HCT116 (cell line): ENCODE measurements at regions not wholly inside any gene's neighbourhood (a gene's known extent, or its start where the extent isn't known, plus 50 kb on each side); places are given as distances from the start of the nearest gene placed in this dataset.

Experiments used
- ATAC-seq: fragments of 200-7000 bp; cut with Tn5 transposase; 2 replicates; pipeline ENCODE4 v1.9.1; 2020; ENCODE audit warnings: mild to moderate bottlenecking, moderate library complexity
- BruUV-seq: library from RNA; stranded (reverse); fragments of 400-500 nt; replicated peaks from 2 replicates; lab custom pipeline; 2021; lab: Mats Ljungman, UMichigan
- CTCF ChIA-PET: fragments of 300-600 bp; sonication (Branson Sonifier 250); formaldehyde crosslinking; loops from one replicate; lab custom pipeline; 2021; ENCODE audit warnings: antibody characterized with exemption; lab: Charles Lee
- POLR2A ChIA-PET: fragments of 300-600, 350-600 bp; sonication (Branson Sonifier 250); formaldehyde crosslinking; loops from one replicate; lab custom pipeline; 2021; ENCODE audit warnings: antibody characterized with exemption; lab: Charles Lee
- RAD21 ChIA-PET, 2 experiments: fragments of 300-600 bp; sonication (Branson Sonifier 250); formaldehyde crosslinking; loops; one replicate each; lab custom pipeline; 2023; ENCODE audit warnings: low total read pairs in 2 of 2; ENCODE audit not compliant: uncharacterized antibody in 2 of 2, unreplicated experiment in 2 of 2, low non-redundant PET in 1 of 2; lab: Charles Lee
- DNase-seq: peaks from one replicate; pipeline ENCODE4 v3.0.0-alpha.2; 2010; ENCODE audit warnings: low read depth, low spot score
- H2AFZ ChIP-seq: fragments of 200-600 bp; shearing (Covaris generic), sonication (generic); 2 replicates; pipeline ENCODE4 v1.6.1; 2017; ENCODE audit warnings: low read depth, mixed run types, mixed read lengths, antibody characterized with exemption, low read length; ENCODE audit not compliant: poor library complexity, severe bottlenecking
- H3K27ac ChIP-seq: 2 replicates; pipeline ENCODE4 v1.5.1; 2012; ENCODE audit warnings: low read depth, low read length
- H3K27me3 ChIP-seq: fragments of 200-600 bp; sonication (generic); 2 replicates; pipeline ENCODE4 v1.6.1; 2016; ENCODE audit warnings: mixed run types, low read length, mixed read lengths; ENCODE audit not compliant: insufficient read depth
- H3K36me3 ChIP-seq, 2 experiments: fragments of 200-500 bp in 1 of 2; fragments of 200-600 bp in 1 of 2; sonication (Bioruptor generic) in 1 of 2; sonication (generic) in 1 of 2; 2 replicates each; pipeline versions ENCODE4 v1.5.1 to v1.6.1; 2014 to 2016; ENCODE audit warnings: low read length in 2 of 2, inconsistent platforms in 1 of 2, mixed read lengths in 1 of 2, mixed run types in 1 of 2; ENCODE audit not compliant: insufficient read depth in 2 of 2, control insufficient read depth in 1 of 2
- H3K4me1 ChIP-seq, 2 experiments: fragments of 200-600 bp in 1 of 2; sonication (generic) in 1 of 2; 2 replicates each; pipeline versions ENCODE4 v1.5.1 to v1.6.1; 2012 to 2017; ENCODE audit warnings: low read length in 2 of 2, inconsistent platforms in 1 of 2, mild to moderate bottlenecking in 1 of 2, mixed read lengths in 1 of 2, mixed run types in 1 of 2, moderate library complexity in 1 of 2; ENCODE audit not compliant: insufficient read depth in 2 of 2, control insufficient read depth in 1 of 2
- H3K4me2 ChIP-seq: fragments of 200-600 bp; sonication (generic); 2 replicates; pipeline ENCODE4 v1.6.1; 2017; ENCODE audit warnings: mixed run types, low read length, mixed read lengths
- H3K4me3 ChIP-seq, 2 experiments: fragments of 200-600 bp in 1 of 2; sonication (generic) in 1 of 2; replicated peaks in 1 of 2; 2 replicates each; pipeline ENCODE4 v1.5.1; 2011 to 2016; ENCODE audit warnings: low read length in 2 of 2, control low read depth in 1 of 2, low read depth in 1 of 2, mild to moderate bottlenecking in 1 of 2, mixed read lengths in 1 of 2, mixed run types in 1 of 2
- H3K79me2 ChIP-seq: fragments of 200-600 bp; sonication (generic); 2 replicates; pipeline ENCODE4 v1.6.1; 2017; ENCODE audit warnings: mild to moderate bottlenecking, mixed run types, low read length, moderate library complexity, mixed read lengths; ENCODE audit not compliant: insufficient read depth
- H3K9ac ChIP-seq: fragments of 200-600 bp; sonication (generic); 2 replicates; pipeline ENCODE4 v1.6.1; 2016; ENCODE audit warnings: low read length, mixed read lengths
- H3K9me2 ChIP-seq: fragments of 200-600 bp; sonication (generic), shearing (Covaris generic); 2 replicates; pipeline ENCODE4 v1.6.1; 2017; ENCODE audit warnings: mixed run types, mild to moderate bottlenecking, moderate library complexity; ENCODE audit not compliant: insufficient read depth
- H3K9me3 ChIP-seq, 2 experiments: fragments of 200-500 bp in 1 of 2; fragments of 200-600 bp in 1 of 2; sonication (Bioruptor generic) in 1 of 2; sonication (generic) in 1 of 2; 2 replicates each; pipeline ENCODE4 v1.6.1; 2014 to 2017; ENCODE audit warnings: low read length in 2 of 2, mixed read lengths in 2 of 2, inconsistent platforms in 1 of 2, low read depth in 1 of 2, mild to moderate bottlenecking in 1 of 2, mixed run types in 1 of 2, moderate library complexity in 1 of 2; ENCODE audit not compliant: control insufficient read depth in 1 of 2, insufficient read depth in 1 of 2
- H4K20me1 ChIP-seq: fragments of 200-600 bp; sonication (generic), shearing (Covaris generic); 2 replicates; pipeline ENCODE4 v1.6.1; 2017; ENCODE audit warnings: mixed run types, mild to moderate bottlenecking, moderate library complexity; ENCODE audit not compliant: insufficient read depth
- ATF3 ChIP-seq: IDR thresholded peaks from 2 replicates; pipeline ENCODE4 v1.6.1; 2012
- CBX3 ChIP-seq: IDR thresholded peaks from 2 replicates; pipeline ENCODE4 v1.6.1; 2012; ENCODE audit warnings: low read depth
- CEBPB ChIP-seq: IDR thresholded peaks from 2 replicates; pipeline ENCODE4 v1.6.1; 2012; ENCODE audit warnings: low read depth
- CTCF ChIP-seq, 3 experiments: fragments of 200-600 bp in 1 of 3; sonication (generic) in 1 of 3; IDR thresholded peaks in 2 of 3; conservative IDR thresholded peaks in 1 of 3; 2 replicates each; pipeline ENCODE4 v1.5.1; 2012 to 2017; ENCODE audit warnings: low read depth in 2 of 3, low read length in 2 of 3, antibody characterized with exemption in 1 of 3, borderline replicate concordance in 1 of 3, control low read depth in 1 of 3, mild to moderate bottlenecking in 1 of 3, mixed read lengths in 1 of 3, mixed run types in 1 of 3, moderate library complexity in 1 of 3; ENCODE audit not compliant: insufficient read depth in 1 of 3
- EGR1 ChIP-seq: IDR thresholded peaks from 2 replicates; pipeline ENCODE4 v1.6.1; 2012; ENCODE audit warnings: low read depth
- EZH2 ChIP-seq: fragments of 200-600 bp; sonication (generic); IDR thresholded peaks from 2 replicates; pipeline ENCODE4 v1.6.1; 2017; ENCODE audit warnings: antibody characterized with exemption, mixed run types
- EZH2phosphoT487 ChIP-seq: fragments of 200-600 bp; IDR thresholded peaks from 2 replicates; pipeline ENCODE4 v1.6.1; 2018; ENCODE audit warnings: antibody characterized with exemption, borderline replicate concordance
- FOSL1 ChIP-seq: IDR thresholded peaks from 2 replicates; pipeline ENCODE4 v1.6.1; 2012; ENCODE audit warnings: low read depth
- JUND ChIP-seq: IDR thresholded peaks from 2 replicates; pipeline ENCODE4 v1.6.1; 2012
- MAX ChIP-seq: IDR thresholded peaks from 2 replicates; pipeline ENCODE4 v1.6.1; 2012
- POLR2AphosphoS5 ChIP-seq: IDR thresholded peaks from 2 replicates; pipeline ENCODE4 v1.6.1; 2011; ENCODE audit warnings: mild to moderate bottlenecking, low read depth, low read length, moderate library complexity
- RAD21 ChIP-seq: IDR thresholded peaks from 2 replicates; pipeline ENCODE4 v1.6.1; 2012; ENCODE audit warnings: low read depth, mild to moderate bottlenecking
- SP1 ChIP-seq: IDR thresholded peaks from 2 replicates; pipeline ENCODE4 v1.6.1; 2012; ENCODE audit warnings: low read depth
- SRF ChIP-seq: IDR thresholded peaks from 2 replicates; pipeline ENCODE4 v1.6.1; 2012; ENCODE audit warnings: low read depth
- ZFX ChIP-seq: fragments of 450-650 bp; IDR thresholded peaks from 2 replicates; pipeline ENCODE4 v1.6.1; 2017
- intact Hi-C: fragments of 100-400 bp; cut with micrococcal nuclease; formaldehyde crosslinking; loops from 2 replicates; pipeline ENCODE4 v1.10.0; 2022
- TF ChIP-seq, protein P1 (sequence below): IDR thresholded peaks from 2 replicates; pipeline ENCODE4 v1.6.1; 2011; ENCODE audit warnings: mild to moderate bottlenecking, low read length, moderate library complexity; ENCODE audit not compliant: insufficient replicate concordance; ENCODE audit errors: extremely low read depth

DNA sequence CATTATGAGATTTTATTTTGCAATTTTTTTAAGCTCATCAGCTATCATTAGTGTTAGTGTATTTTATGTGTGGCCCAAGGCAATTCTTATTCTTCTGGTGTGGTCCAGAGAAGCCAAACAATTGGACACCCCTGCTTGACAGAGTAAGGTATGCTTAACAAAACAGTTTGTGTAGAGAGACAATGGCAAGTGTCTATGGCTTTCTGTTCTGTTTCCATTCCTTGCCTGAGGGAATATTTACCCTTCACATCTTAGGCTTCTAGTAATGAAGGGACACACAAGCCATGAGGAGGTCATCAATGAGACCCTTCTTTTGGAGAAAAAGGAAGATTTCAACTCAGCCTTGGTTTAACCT is 1278.4 kb upstream of the TENM4 start:
- no peak overlapping the region for H3K27ac ChIP-seq
- CTCF ChIA-PET = no interaction called here
- no peaks in the 10 kb centered on the region for H3K27me3 ChIP-seq
- H2AFZ ChIP-seq = no peak overlapping the region
- H3K4me1 ChIP-seq = no peaks in the 10 kb centered on the region
- no TSS peak for BruUV-seq
- POLR2A ChIA-PET = no interaction called here
- no peak overlapping the region for H3K4me3 ChIP-seq
- TF ChIP-seq SRF = no peak
- no peak for TF ChIP-seq EGR1
- TF ChIP-seq POLR2AphosphoS5 = no peak
- TF ChIP-seq, protein P1, sequence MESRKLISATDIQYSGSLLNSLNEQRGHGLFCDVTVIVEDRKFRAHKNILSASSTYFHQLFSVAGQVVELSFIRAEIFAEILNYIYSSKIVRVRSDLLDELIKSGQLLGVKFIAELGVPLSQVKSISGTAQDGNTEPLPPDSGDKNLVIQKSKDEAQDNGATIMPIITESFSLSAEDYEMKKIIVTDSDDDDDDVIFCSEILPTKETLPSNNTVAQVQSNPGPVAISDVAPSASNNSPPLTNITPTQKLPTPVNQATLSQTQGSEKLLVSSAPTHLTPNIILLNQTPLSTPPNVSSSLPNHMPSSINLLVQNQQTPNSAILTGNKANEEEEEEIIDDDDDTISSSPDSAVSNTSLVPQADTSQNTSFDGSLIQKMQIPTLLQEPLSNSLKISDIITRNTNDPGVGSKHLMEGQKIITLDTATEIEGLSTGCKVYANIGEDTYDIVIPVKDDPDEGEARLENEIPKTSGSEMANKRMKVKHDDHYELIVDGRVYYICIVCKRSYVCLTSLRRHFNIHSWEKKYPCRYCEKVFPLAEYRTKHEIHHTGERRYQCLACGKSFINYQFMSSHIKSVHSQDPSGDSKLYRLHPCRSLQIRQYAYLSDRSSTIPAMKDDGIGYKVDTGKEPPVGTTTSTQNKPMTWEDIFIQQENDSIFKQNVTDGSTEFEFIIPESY = no peak
- TF ChIP-seq EZH2 = no peak
- TF ChIP-seq ATF3 = no peak
- TF ChIP-seq FOSL1 = no peak
- TF ChIP-seq EZH2phosphoT487 = no peak
- TF ChIP-seq CEBPB = no peak
- TF ChIP-seq MAX = no peak
- no peak for TF ChIP-seq ZFX
- TF ChIP-seq RAD21 = no peak
- TF ChIP-seq SP1 = no peak
- TF ChIP-seq JUND = no peak
- no peak for TF ChIP-seq CBX3
- TF ChIP-seq CTCF (IDR thresholded peaks at IDR 0.05 in 2 of 3, conservative IDR thresholded peaks at IDR 0.05 in 1 of 3; ENCODE audit: borderline replicate concordance in 1 of 3, insufficient read depth in 1 of 3, low read depth in 2 of 3, low read length in 2 of 3) = no peak
- TF ChIP-seq, all 23 proteins: peak for 0
- no peak overlapping the region for H3K9ac ChIP-seq
- peaks cover 0 to 20% of the 10 kb centered on the region in 2 experiments; a peak in 2 of 4 replicates for H3K9me3 ChIP-seq
- ATAC-seq (no peak), DNase-seq (no peak)
- H3K9me2 ChIP-seq = no peaks in the 10 kb centered on the region
- RAD21 ChIA-PET = no interaction called here
- no peak overlapping the region for H3K4me2 ChIP-seq
- intact Hi-C loops = no loop called here
- H4K20me1 ChIP-seq = no peaks in the 10 kb centered on the region
- H3K79me2 ChIP-seq = no peaks in the 10 kb centered on the region
- no peaks in the 10 kb centered on the region for H3K36me3 ChIP-seq
